Transverse colon (tissue), 3 donors: ENCODE measurements at regions not wholly inside any gene's neighbourhood (a gene's known extent, or its start where the extent isn't known, plus 50 kb on each side); places are given as distances from the start of the nearest gene placed in this dataset.

Experiments used
- EP300 ChIP-seq: sonication (generic); formaldehyde crosslinking; IDR thresholded peaks from one replicate; pipeline ENCODE4 v1.6.1; 2017; ENCODE audit warnings: antibody characterized with exemption, low read depth
- TF ChIP-seq, protein P1 (sequence below), 5 experiments: fragments of 200-600 bp in 3 of 5; fragments of 450-650 bp in 2 of 5; sonication (generic) in 3 of 5; IDR thresholded peaks; 1 replicate in 2 of 5; 2 replicates in 3 of 5; pipeline ENCODE4 v1.5.1; 2016 to 2017; ENCODE audit warnings: antibody characterized with exemption in 5 of 5, inconsistent platforms in 3 of 5, mild to moderate bottlenecking in 2 of 5, moderate library complexity in 1 of 5

DNA sequence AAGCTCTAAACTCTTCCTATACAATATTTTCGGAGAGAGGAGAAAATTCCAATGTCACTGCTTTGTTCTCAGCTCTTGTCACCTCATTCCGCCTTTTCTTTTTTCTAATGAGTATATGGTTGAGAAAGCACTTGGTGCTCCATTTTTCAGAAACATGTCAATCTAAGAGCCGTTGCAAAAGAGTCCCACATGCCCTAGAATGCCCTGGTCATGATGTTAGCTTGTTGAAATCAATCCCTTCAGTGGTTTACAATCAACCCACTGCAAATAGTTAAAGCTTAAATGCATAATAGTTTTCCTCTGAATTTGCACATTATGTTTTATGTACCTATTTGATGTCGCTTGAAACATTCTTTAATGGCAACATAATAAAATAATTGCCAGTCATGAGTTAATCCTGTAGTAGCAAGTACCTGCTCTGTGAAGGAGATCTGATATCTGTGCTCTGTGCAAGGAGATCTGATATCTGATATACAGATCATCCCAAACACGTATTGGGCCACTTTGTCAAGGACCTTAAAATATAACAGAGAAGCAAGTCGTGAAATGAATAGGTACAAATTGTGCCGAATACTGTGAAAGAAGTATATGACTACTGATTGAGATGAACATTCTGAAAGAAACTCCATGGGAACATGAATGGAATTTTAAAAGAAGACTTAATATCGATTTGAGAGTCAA is 1633.5 kb downstream of the SUCLG1 start:
- TF ChIP-seq, protein P1, sequence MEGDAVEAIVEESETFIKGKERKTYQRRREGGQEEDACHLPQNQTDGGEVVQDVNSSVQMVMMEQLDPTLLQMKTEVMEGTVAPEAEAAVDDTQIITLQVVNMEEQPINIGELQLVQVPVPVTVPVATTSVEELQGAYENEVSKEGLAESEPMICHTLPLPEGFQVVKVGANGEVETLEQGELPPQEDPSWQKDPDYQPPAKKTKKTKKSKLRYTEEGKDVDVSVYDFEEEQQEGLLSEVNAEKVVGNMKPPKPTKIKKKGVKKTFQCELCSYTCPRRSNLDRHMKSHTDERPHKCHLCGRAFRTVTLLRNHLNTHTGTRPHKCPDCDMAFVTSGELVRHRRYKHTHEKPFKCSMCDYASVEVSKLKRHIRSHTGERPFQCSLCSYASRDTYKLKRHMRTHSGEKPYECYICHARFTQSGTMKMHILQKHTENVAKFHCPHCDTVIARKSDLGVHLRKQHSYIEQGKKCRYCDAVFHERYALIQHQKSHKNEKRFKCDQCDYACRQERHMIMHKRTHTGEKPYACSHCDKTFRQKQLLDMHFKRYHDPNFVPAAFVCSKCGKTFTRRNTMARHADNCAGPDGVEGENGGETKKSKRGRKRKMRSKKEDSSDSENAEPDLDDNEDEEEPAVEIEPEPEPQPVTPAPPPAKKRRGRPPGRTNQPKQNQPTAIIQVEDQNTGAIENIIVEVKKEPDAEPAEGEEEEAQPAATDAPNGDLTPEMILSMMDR (IDR thresholded peaks at IDR 0.05): no peak
- TF ChIP-seq EP300: no peak
